A673 (cell line): ENCODE measurements at regions not wholly inside any gene's neighbourhood (a gene's known extent, or its start where the extent isn't known, plus 50 kb on each side); places are given as distances from the start of the nearest gene placed in this dataset.

Experiments
- EZH2 ChIP-seq: fragments of 200-600 bp; sonication (generic); IDR thresholded peaks from 2 replicates; pipeline ENCODE4 v1.6.1; 2017; ENCODE audit warnings: borderline replicate concordance, low read depth, mild to moderate bottlenecking, mixed read lengths, antibody characterized with exemption, low read length; ENCODE audit not compliant: poor library complexity, severe bottlenecking
- TF ChIP-seq, protein P1 (sequence below): fragments of 300-800, 200-600 bp; sonication (generic); conservative IDR thresholded peaks from 2 replicates; pipeline ENCODE4 v1.5.1; 2017; ENCODE audit warnings: low read depth, mild to moderate bottlenecking, antibody characterized with exemption, low read length, moderate library complexity, mixed read lengths

DNA sequence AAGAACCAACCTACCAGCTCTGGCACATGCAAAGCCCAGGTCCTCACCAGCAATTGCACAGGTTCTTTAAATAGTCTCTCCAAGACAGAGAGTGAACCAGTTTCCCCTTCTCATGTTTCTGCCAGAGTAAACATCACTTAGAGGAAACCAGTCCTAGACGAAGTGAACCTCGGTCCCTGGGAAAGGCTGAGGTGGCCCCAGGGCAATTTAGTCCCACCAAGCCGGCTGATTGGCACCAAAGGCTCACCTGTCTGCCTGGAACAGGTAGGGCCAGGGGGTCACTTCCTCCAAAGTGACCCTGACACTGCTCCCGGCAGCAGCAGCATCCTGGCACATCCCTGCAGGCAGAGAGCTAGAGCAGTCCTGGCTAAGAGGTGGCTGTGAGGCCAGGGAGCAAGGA is 122.9 kb upstream of the ZNF507 start:
- TF ChIP-seq, protein P1, sequence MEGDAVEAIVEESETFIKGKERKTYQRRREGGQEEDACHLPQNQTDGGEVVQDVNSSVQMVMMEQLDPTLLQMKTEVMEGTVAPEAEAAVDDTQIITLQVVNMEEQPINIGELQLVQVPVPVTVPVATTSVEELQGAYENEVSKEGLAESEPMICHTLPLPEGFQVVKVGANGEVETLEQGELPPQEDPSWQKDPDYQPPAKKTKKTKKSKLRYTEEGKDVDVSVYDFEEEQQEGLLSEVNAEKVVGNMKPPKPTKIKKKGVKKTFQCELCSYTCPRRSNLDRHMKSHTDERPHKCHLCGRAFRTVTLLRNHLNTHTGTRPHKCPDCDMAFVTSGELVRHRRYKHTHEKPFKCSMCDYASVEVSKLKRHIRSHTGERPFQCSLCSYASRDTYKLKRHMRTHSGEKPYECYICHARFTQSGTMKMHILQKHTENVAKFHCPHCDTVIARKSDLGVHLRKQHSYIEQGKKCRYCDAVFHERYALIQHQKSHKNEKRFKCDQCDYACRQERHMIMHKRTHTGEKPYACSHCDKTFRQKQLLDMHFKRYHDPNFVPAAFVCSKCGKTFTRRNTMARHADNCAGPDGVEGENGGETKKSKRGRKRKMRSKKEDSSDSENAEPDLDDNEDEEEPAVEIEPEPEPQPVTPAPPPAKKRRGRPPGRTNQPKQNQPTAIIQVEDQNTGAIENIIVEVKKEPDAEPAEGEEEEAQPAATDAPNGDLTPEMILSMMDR, result no peak
- no peak for TF ChIP-seq EZH2
